DMS114 treated with DMSO at 0.1 percent for 48 hours (cell line): ENCODE measurements at regions not wholly inside any gene's neighbourhood (a gene's known extent, or its start where the extent isn't known, plus 50 kb on each side); places are given as distances from the start of the nearest gene placed in this dataset.
"Not testable (repeated sequence)": the region's sequence is repeated elsewhere in the genome, so short reads cannot be mapped to it uniquely, and the experiment has no call there.

Experiments
- DNase-seq: peaks from one replicate; lab custom pipeline; 2025; ENCODE audit not compliant: unreplicated experiment; lab: John Stamatoyannopoulos, UW

DNA sequence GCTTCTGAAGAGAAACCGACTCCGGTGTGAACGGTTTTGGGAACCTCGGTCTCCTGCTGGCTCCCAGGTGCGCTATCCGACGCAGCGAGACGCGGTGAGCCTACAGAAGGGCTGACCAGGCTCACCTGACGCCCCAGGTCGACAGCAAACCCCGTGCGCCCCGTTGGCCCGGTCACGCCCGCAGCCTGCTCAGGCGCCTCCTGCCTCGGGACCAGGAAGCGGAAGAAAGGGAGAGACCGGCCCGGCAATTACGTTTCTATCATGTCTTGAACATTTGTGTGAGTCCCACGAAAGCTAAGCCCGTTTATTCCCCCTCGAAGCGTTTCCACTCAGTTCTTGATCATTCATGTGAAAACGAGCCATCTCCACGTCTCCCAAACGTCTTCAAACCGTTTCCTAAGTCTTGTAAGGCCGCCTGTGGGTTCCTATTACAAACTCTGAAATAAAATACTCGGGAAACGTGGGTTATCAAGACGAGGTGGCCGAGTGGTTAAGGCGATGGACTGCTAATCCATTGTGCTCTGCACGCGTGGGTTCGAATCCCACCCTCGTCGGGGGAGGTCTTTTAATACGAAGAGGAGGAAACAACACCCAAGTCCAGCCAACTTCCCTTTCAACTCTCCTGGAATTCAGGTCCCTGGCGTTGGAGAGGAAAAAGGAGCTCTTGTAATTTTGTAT, 150.5 kb upstream of the PRSS16 start:
- peak; percentile 51 for DNase-seq

DNA sequence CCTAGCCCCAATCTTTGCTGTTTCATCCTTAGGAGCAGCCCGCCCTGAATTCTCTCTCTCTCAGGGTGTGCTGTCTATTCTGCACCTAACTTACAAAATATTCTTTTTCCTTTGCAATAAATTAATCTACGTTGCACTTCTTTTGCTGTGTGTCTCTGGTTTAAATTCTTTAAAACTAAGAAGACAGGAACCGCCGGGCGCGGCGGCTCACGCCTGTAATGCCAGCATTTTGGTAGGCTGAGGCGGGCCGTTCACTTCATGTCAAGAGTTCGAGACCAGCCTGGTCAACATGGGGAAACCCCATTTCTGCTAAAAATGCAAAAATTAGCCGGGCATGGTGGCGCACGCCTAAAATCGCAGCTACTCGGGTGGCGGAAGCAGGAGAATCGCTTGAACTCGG, 148.5 kb upstream of the PRSS16 start:
- no peak for DNase-seq

- DNase-seq = no peak
Observed at GRCh38 chr6:27100921-27101320, 146.6 kb upstream of the PRSS16 start.

DNA sequence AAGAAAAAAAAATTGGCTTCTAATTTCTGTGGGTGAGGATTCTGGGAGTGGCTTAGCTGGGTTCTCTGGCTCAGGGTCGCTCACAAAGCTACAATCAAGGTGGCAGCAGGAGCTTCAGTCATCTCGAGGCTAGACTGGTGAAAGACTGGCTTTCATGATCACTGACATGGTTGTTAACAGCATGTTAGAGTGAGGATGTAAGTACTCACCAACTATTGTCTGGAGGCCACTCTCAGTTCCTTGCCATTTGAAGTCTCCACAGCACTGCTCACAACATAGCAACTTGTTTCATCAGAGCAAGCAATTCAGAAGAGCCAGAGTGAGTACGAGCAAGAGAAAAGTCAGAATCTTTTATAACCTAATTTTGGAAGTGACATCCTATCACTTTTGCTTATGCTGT, 145.7 kb upstream of the PRSS16 start:
- no peak for DNase-seq

GRCh38 chr6:27106382-27106781, 141.1 kb upstream of the PRSS16 start:
- no peak for DNase-seq

DNA sequence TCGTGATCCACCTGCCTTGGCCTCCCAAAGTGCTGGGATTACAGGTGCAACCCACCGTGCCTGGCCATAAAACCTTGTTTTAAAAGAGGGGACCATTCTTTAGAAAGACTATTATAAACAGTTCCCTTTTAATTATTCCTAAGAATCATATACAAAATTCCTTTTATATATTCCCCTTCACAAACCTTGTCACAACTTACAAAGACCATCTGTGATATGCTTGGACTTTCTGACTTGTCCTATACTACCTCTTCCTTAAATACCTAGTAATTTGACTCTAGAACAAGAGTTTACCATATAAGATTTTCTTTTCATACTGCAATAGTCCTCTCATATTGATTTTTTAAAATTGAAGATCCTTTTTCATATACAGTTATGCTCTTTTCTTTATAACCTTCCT, 135.8 kb upstream of the PRSS16 start:
- no peak for DNase-seq

DNA sequence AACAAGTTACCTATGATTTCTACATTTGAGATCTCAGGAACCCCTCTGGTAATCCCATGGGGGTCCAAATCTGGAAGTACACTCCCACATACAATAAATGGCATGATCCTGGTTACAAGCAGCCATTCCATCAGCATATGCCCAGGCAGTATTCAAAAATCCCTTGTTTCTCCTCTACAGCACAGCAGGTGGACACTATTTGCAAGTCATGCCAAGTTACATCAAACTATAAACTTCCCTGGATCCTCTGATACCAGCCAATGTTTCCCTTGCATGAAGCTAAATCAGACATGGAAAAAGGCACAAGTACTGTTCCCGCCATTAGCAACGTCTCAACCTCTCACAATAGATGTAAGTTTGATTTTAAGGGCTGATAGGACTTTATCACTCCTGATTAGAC, 134.5 kb upstream of the PRSS16 start:
- DNase-seq = no peak

GRCh38 chr6:27119329-27119728, 128.2 kb upstream of the PRSS16 start:
- DNase-seq = no peak

DNA sequence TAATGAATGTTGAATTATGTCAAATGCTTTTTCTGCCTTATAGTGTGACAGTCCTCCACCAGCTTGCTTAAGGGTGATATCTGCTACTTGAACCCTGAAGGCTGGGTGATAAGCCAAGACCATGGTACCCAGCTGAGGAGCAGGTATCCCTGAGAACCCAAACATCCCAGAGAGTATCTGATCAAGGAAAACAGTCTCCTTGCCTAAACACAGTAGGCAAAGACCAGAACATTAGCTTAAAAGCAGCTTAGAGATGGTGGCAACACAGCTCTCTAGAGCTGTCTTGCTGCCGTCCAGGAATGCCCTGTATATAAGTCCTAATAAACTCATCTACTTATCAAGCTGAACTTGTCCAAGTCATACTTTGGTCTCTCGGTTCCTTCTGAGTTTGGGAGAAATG, 127.7 kb upstream of the PRSS16 start:
- DNase-seq = no peak

DNA sequence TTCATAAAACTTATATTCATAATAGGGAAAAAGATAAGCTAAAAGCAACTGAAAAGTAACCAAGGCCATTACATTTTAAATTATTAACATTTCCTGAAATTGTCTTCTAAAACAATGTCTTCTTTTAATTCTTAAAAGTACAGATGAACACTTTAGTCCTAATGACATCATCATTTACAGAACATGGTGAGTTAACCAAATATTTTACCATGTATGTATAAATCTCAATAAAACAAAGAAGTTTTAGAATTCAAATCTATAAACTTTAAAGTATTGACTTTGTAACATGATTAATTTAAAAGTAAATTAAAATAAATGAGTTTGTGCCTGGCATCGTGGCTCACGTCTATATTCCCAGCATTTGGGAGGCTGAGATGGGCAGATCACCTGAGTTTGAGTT, 125.9 kb upstream of the PRSS16 start:
- DNase-seq = no peak

GRCh38 chr6:27124252-27124657, 123.2 kb upstream of the PRSS16 start:
- no peak for DNase-seq

DNA sequence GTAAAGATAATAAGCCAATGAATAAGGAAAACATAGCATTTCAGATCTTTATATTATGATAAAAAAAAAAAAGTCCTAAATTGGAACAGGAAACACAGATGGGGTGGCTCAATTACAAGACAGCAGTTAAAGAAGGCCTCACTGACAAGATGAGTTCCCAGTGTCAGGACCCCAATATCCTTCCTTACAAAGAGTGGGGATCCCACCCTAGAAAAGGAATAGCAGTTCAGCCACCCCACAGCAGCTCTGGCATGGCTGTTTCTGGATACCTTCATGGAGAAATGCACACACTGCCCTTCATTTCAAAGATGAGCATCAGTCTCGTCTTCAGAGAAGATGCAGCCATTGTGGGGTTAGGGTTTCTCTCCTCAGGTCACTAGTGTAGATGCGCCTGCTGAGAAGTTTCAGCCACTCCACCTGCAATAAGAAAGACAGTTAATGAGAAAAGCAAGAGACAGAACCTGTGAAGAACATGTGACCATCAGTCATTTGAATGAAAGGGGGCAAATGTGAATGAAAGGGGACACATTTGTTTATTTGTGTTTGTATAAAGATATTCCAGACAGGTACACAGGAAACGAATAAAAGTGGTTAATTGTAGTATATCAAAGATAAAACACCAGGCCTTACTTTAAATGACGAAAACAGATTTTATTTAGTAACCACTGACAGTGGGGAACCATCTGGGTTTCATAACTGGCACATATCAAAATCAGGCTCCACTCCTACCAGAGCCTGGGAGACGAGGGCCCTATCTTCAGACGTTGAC, 121.3 kb upstream of the PRSS16 start:
- no peak for DNase-seq

DNA sequence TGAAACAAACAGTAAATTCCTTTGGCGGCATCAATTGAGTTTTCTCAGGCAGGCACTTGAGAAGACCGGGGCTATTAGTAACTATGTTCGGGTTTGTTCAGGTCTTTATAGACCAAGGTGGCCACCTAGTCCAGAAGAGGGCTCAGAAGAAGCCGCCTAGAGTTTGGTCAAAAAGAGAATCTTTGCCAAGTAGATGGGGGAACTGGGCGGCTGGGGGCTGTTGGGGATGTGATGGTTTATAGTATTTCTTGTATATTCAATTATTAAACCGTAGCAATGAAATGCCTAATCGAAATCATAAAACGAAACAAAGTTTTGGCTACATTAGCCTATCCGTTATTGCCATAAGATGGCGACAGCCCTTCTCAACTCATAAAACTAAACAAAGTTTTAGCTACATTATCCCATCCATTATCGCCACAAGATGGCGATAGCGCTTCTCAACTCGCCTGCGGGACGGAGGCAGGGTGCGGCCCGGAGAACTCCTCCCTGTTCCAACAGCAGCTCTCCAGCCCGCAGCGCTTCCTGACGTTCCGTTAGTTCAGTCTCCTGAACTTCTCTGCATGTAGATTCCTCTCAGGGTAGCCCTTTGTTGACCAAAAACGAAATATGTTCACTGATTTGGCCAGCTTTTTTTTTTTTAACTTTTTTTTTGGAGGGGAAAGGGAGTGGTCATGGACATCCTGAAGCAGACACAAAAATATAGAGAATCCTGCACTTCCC, 120.5 kb upstream of the PRSS16 start:
- DNase-seq = peak; percentile 98

DNA sequence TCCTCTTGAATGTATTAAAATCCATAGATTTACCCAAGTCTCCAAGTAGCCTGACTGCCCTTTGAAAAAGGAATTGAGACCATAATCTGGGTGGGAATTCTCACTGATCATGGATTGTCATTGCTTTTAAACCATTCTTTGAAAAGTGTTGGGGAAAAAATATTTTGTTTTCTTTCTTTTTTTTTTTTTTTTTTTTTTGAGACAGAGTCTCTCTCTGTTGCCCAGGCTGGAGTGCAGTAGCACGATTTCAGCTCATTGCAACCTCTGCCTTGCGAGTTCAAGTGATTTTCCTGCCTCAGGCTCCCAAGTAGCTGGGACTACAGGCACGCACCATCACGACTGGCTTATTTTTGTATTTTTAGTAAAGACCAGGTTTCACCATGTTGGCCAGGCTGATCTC, 119.6 kb upstream of the PRSS16 start:
- not testable (repeated sequence) for DNase-seq

GRCh38 chr6:27128311-27129094, 119.0 kb upstream of the PRSS16 start:
- no peak for DNase-seq

DNA sequence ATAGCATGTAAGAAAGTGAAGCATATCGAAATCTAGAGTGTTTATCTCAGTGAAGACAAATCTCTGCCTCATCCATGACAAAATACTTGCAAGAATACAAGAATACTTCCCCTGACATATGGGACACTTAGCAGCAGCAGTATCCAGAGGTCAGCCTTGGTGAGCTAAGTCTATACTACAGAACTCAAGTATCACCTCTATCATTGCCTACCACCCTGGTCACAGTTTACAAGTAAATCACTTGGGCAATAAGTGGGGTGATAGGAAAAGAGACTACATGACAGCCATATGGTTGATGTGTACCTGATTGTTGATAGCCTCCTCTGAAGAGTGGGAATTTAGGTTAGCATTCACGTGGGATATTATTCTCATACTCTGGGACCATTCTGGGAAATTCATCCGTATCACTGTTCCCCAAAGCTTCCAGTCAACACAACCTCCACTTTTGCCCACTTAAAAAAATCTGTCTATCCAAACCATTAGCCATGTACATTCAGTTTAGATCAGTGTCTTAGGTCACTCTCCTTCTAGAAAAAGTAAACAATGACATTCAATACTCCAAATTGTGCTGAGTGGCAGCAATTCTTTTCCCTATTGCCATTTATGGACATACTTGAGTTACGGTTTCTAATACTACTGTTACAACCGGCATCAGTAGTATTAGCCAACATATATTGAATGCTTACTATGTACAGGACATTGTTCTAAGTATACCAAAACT, 118.2 kb upstream of the PRSS16 start:
- no peak for DNase-seq

- DNase-seq = no peak
Observed at GRCh38 chr6:27129917-27130316, 117.6 kb upstream of the PRSS16 start.

DNA sequence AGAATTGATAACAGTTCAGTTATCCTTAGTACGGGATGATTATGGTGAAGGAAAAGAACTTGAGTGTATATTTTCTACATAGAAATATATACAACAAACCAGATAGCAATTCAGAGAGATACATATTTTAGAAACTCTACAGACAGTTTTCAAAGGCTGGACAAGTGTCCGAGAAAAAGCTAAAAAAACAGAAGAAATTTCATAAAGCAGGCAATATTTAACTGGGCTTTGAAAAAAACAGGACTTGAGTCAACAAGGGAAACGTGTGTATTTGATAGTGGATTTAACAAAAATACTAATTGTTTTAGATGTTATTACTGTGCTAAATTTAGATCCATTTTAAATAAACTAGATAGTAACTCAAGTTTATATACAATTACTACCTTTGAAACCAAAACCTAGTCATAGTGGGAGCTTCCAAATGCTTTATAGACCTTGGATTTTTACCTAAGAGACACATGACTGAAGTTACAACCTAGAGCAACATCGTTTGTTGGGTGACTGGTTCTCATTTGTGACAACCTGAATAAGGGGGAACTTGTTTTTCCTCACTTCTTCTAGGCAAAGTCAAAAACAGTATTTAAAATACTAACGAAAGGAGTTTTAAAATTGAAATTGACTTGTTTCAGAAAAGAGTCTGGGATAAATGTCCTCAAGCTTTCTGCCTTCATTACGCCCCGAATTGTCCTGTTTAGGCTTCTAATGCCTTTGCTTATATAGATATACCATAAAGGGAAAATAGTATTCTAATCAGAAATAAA, 116.7 kb upstream of the PRSS16 start:
- DNase-seq = no peak

DNA sequence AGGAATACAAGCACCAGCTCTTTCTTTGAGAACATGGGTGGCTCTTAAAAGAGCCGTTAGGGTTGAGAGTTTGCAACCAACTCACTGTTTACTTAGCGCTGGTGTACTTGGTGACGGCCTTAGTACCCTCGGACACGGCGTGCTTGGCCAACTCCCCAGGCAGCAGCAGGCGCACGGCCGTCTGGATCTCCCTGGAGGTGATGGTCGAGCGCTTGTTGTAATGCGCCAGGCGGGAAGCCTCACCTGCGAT, 115.3 kb upstream of the PRSS16 start:
- not testable (repeated sequence) for DNase-seq
